HepG2 (cell line): ENCODE measurements at regions not wholly inside any gene's neighbourhood (a gene's known extent, or its start where the extent isn't known, plus 50 kb on each side); places are given as distances from the start of the nearest gene placed in this dataset.

Source experiments
- ATAC-seq: fragments of 200-7000 bp; cut with Tn5 transposase; 3 replicates; pipeline ENCODE4 v1.9.1; 2020; ENCODE audit warnings: mild to moderate bottlenecking, moderate library complexity
- BruUV-seq: library from RNA; stranded (reverse); fragments of 400-500 nt; replicated peaks from 2 replicates; lab custom pipeline; 2021; lab: Mats Ljungman, UMichigan
- CTCF ChIA-PET: fragments of 300-600 bp; formaldehyde crosslinking; extraction: SDS; loops from one replicate; lab custom pipeline; 2021; ENCODE audit warnings: low total read pairs, inconsistent platforms, low intra/inter-chr PET ratio; lab: Yijun Ruan, JAX
- POLR2A ChIA-PET: fragments of 350-600 bp; sonication (Branson Sonifier 250); formaldehyde crosslinking; loops from one replicate; lab custom pipeline; 2020; ENCODE audit warnings: antibody characterized with exemption, inconsistent platforms; lab: Yijun Ruan, JAX
- DNase-seq: peaks from one replicate; pipeline ENCODE4 v3.0.0-alpha.2; 2015; ENCODE audit warnings: low spot score
- FAIRE-seq: peaks from 3 replicates; lab custom pipeline; 2011; peaks lifted over from hg19 to GRCh38; lab: Jason Lieb, UNC
- H2AFZ ChIP-seq: one replicate; pipeline ENCODE4 v1.6.1; 2011; ENCODE audit warnings: low read length, inconsistent platforms
- H3K27ac ChIP-seq: fragments of 300-600 bp; 3 replicates; pipeline ENCODE4 v1.8.0; 2011; ENCODE audit warnings: mixed run types, mild to moderate bottlenecking, mixed read lengths, low read length, inconsistent platforms; ENCODE audit not compliant: insufficient read depth; ENCODE audit errors: extremely low read length
- H3K27me3 ChIP-seq, 2 experiments: fragments of 200-600 bp in 1 of 2; 2 replicates in 1 of 2; 3 replicates in 1 of 2; pipeline versions ENCODE4 v1.6.0 to v1.8.0; 2011; ENCODE audit warnings: low read length in 2 of 2, mild to moderate bottlenecking in 2 of 2, moderate library complexity in 2 of 2, inconsistent platforms in 1 of 2; ENCODE audit not compliant: insufficient read depth in 2 of 2, control insufficient read depth in 1 of 2
- H3K36me3 ChIP-seq, 2 experiments: fragments of 200-600 bp in 1 of 2; replicated peaks in 1 of 2; 2 replicates in 1 of 2; 3 replicates in 1 of 2; pipeline versions ENCODE4 v1.5.1 to v1.8.0; 2011; ENCODE audit warnings: low read length in 2 of 2, inconsistent platforms in 1 of 2; ENCODE audit not compliant: insufficient read depth in 2 of 2, control insufficient read depth in 1 of 2
- H3K4me1 ChIP-seq: 2 replicates; pipeline ENCODE4 v1.5.1; 2012; ENCODE audit warnings: low read length, inconsistent platforms; ENCODE audit not compliant: insufficient read depth
- H3K4me2 ChIP-seq: 2 replicates; pipeline ENCODE4 v1.6.0; 2011; ENCODE audit warnings: low read depth, low read length, inconsistent platforms
- H3K4me3 ChIP-seq, 3 experiments: fragments of 200-600 bp in 1 of 3; sonication (generic), shearing (Covaris generic) in 1 of 3; replicated peaks in 1 of 3; 2 replicates each; pipeline ENCODE4 v1.5.1; 2011 to 2016; ENCODE audit warnings: low read length in 3 of 3, inconsistent platforms in 2 of 3, low read depth in 2 of 3, mild to moderate bottlenecking in 2 of 3, control low read depth in 1 of 3, mixed read lengths in 1 of 3; ENCODE audit not compliant: insufficient read depth in 1 of 3
- H3K79me2 ChIP-seq: one replicate; pipeline ENCODE4 v1.6.1; 2011; ENCODE audit warnings: low read length, inconsistent platforms; ENCODE audit not compliant: insufficient read depth
- H3K9ac ChIP-seq: 2 replicates; pipeline ENCODE4 v1.6.0; 2011; ENCODE audit warnings: mild to moderate bottlenecking, low read depth, low read length, inconsistent platforms; ENCODE audit not compliant: insufficient read depth
- H3K9me3 ChIP-seq: 2 replicates; pipeline ENCODE4 v1.5.1; 2012; ENCODE audit warnings: mild to moderate bottlenecking, low read length
- H4K20me1 ChIP-seq: 2 replicates; pipeline ENCODE4 v1.6.0; 2011; ENCODE audit warnings: inconsistent platforms, mild to moderate bottlenecking, low read length, moderate library complexity; ENCODE audit not compliant: insufficient read depth
- CHD4 ChIP-seq: fragments of 200-600 bp; sonication (generic); IDR thresholded peaks from 2 replicates; pipeline ENCODE4 v1.7.0; 2017; ENCODE audit warnings: mild to moderate bottlenecking, low read length, borderline replicate concordance
- FOSL2 ChIP-seq: sonication (generic); formaldehyde crosslinking; IDR thresholded peaks from 2 replicates; pipeline ENCODE4 v1.4.0; 2020; ENCODE audit warnings: missing genetic modification reagents
- FOXO1 ChIP-seq: sonication (generic); formaldehyde crosslinking; IDR thresholded peaks from 2 replicates; pipeline ENCODE4 v1.4.0; 2020; ENCODE audit warnings: missing genetic modification reagents
- SMC3 ChIP-seq: IDR thresholded peaks from 2 replicates; pipeline ENCODE4 v1.6.1; 2011; ENCODE audit warnings: low read length, improper control_type of control experiment
- STAG1 ChIP-seq: sonication (generic); formaldehyde crosslinking; IDR thresholded peaks from 2 replicates; pipeline ENCODE4 v1.4.0; 2020; ENCODE audit warnings: missing genetic modification reagents
- ZFP36L1 ChIP-seq: sonication (generic); formaldehyde crosslinking; IDR thresholded peaks from 2 replicates; pipeline ENCODE4 v1.8.0; 2022; ENCODE audit warnings: mild to moderate bottlenecking, missing genetic modification reagents, moderate library complexity
- ZNF33A ChIP-seq: sonication (generic); formaldehyde crosslinking; IDR thresholded peaks from 2 replicates; pipeline ENCODE4 v1.5.1; 2020; ENCODE audit warnings: missing genetic modification reagents, mild to moderate bottlenecking, moderate library complexity, borderline replicate concordance
- ZNF354B ChIP-seq: sonication (generic); formaldehyde crosslinking; IDR thresholded peaks from 2 replicates; pipeline ENCODE4 v1.8.0; 2022; ENCODE audit warnings: mild to moderate bottlenecking, missing genetic modification reagents
- ZNF383 ChIP-seq: sonication (generic); formaldehyde crosslinking; IDR thresholded peaks from 2 replicates; pipeline ENCODE4 v1.4.0; 2020; ENCODE audit warnings: missing genetic modification reagents, mild to moderate bottlenecking, borderline replicate concordance
- ZNF607 ChIP-seq: sonication (generic); formaldehyde crosslinking; IDR thresholded peaks from 2 replicates; pipeline ENCODE4 v1.5.1; 2020; ENCODE audit warnings: missing genetic modification reagents, mild to moderate bottlenecking, borderline replicate concordance
- ZNF629 ChIP-seq: sonication (generic); formaldehyde crosslinking; conservative IDR thresholded peaks from 2 replicates; pipeline ENCODE4 v1.5.0; 2020; ENCODE audit warnings: missing genetic modification reagents
- ZNF670 ChIP-seq: sonication (generic); formaldehyde crosslinking; IDR thresholded peaks from 2 replicates; pipeline ENCODE4 v1.8.0; 2022; ENCODE audit warnings: mild to moderate bottlenecking, missing genetic modification reagents, borderline replicate concordance
- ZSCAN29 ChIP-seq: sonication (generic); formaldehyde crosslinking; conservative IDR thresholded peaks from 2 replicates; pipeline ENCODE4 v1.4.0; 2020; ENCODE audit warnings: mild to moderate bottlenecking, missing genetic modification reagents
- WGBS: methylation state at CpG from one replicate; pipeline ENCODE4 v1.1.6; 2017; ENCODE audit warnings: low lambda C conversion rate; 5-methylcytosine and 5-hydroxymethylcytosine counted together
- in situ Hi-C: cut with HindIII; loops from 2 replicates; pipeline ENCODE4 v1.10.0; 2017; ENCODE audit warnings: low pct_unique_long_range_greater_than_20kb; ENCODE audit not compliant: extremely low pct_ligation_motif_present
- intact Hi-C: fragments of 100-400 bp; cut with micrococcal nuclease; formaldehyde crosslinking; loops from one replicate; pipeline ENCODE4 v1.10.0; 2022; ENCODE audit not compliant: unreplicated experiment
- TF ChIP-seq, protein P1 (sequence below): IDR thresholded peaks from 2 replicates; pipeline ENCODE4 v1.6.1; 2016; ENCODE audit warnings: control low read depth
- TF ChIP-seq, protein P2 (sequence below): sonication (generic); formaldehyde crosslinking; IDR thresholded peaks from 2 replicates; pipeline ENCODE4 v1.5.0; 2020; ENCODE audit warnings: mild to moderate bottlenecking, missing genetic modification reagents, moderate library complexity

DNA sequence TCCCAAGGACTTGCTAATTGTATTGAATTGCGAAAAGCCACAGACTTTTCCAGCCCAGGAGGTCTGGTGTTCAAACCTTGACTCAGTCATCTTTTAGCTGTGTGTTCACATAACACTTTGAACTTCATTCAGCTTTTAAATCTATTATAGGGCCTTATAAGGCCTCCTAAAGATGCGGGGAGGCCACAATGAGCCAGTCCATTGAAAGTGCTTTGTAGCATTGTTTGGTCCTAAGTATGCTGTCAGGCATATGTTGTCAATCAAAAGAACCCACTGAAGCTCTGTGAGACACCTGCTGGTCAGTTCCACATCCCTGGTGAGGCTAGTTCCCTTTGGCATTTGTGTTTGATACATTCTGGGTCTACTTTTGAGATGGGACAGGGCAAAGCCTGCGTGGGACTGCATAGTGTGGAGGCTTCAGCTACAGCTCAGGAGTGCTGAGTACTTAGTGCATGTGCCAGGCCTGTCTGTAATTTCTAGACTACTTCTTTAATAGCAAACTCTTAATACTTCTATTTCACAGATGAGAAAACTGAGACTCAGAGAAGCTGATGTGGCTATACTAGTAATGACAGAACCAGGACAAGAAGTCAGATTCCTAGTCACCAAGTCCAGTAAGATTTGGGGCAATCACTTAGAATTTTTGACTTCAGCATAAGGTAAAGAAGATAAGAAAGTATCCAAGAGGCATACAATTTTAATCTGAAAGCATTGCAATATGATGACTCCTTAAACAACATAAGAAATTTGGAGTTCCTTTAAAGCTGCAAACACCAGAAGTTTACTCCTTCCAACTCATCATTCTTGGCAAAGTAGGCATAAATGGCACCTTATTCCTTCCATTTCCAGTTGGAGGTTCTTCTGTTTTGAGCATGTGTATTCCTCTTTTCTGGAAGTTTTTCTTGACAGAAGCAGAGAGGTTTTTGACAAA lies 213.0 kb downstream of the PDCD6IP start:
- peak overlapping the region in 2 of 3 experiments; percentile 20 to 39; a peak in 1 of 6 replicates for H3K4me3 ChIP-seq
- peaks cover 70% of the 10 kb centered on the region for H3K4me1 ChIP-seq
- FAIRE-seq (peak; percentile 81), DNase-seq (peak; percentile 65), ATAC-seq (peak; percentile 51)
- no peaks in the 10 kb centered on the region for H4K20me1 ChIP-seq
- H3K9me3 ChIP-seq, result no peaks in the 10 kb centered on the region
- no peaks in the 10 kb centered on the region for H3K36me3 ChIP-seq
- peak overlapping the region; percentile 76 for H3K4me2 ChIP-seq
- WGBS, result 61% methylated on average over 3 of the region's 3 CpGs
- H3K27me3 ChIP-seq, result no peaks in the 10 kb centered on the region
- H2AFZ ChIP-seq, result no peak overlapping the region
- intact Hi-C loops, result loop anchor here (1.0 kb wide), 2 partner anchors 10 to 56 kb away; no protein-coding TSS in a partner anchor
- TSS peak; percentile 90 for BruUV-seq
- POLR2A ChIA-PET, result interaction anchor here (1.0 to 1.1 kb wide), 2 partner anchors 11 to 31 kb away, joined by 5 to 12 read pairs; no protein-coding TSS in a partner anchor
- peak overlapping the region; percentile 45; the same call in 1 of the 2 replicates for H3K9ac ChIP-seq
- TF ChIP-seq ZNF629 (CRISPR knock-in tag), result peak; percentile 69
- TF ChIP-seq FOSL2 (CRISPR knock-in tag), result peak; percentile 30; the same call in 1 of the 2 replicates
- TF ChIP-seq ZNF607, result 0 out of 2 replicates have a peak, but pooled peaks have one; percentile 5
- TF ChIP-seq SMC3, result peak; percentile 9; the same call in 1 of the 2 replicates
- TF ChIP-seq ZNF383, result no peak
- TF ChIP-seq ZNF670 (CRISPR knock-in tag), result peak; percentile 27; the same call in 1 of the 2 replicates
- no peak for TF ChIP-seq ZSCAN29 (CRISPR knock-in tag)
- peak; percentile 72; the same call in 1 of the 2 replicates for TF ChIP-seq ZFP36L1 (CRISPR knock-in tag)
- TF ChIP-seq ZNF33A, result 0 out of 2 replicates have a peak, but pooled peaks have one; percentile 52
- 0 out of 2 replicates have a peak, but pooled peaks have one; percentile 43 for TF ChIP-seq ZNF354B (CRISPR knock-in tag)
- TF ChIP-seq, protein P1, sequence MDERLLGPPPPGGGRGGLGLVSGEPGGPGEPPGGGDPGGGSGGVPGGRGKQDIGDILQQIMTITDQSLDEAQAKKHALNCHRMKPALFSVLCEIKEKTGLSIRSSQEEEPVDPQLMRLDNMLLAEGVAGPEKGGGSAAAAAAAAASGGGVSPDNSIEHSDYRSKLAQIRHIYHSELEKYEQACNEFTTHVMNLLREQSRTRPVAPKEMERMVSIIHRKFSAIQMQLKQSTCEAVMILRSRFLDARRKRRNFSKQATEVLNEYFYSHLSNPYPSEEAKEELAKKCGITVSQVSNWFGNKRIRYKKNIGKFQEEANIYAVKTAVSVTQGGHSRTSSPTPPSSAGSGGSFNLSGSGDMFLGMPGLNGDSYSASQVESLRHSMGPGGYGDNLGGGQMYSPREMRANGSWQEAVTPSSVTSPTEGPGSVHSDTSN (CRISPR knock-in tag), result peak; percentile 60
- peak; percentile 37; the same call in 1 of the 2 replicates for TF ChIP-seq STAG1 (CRISPR knock-in tag)
- peak; percentile 67; the same call in 1 of the 2 replicates for TF ChIP-seq CHD4
- TF ChIP-seq, protein P2, sequence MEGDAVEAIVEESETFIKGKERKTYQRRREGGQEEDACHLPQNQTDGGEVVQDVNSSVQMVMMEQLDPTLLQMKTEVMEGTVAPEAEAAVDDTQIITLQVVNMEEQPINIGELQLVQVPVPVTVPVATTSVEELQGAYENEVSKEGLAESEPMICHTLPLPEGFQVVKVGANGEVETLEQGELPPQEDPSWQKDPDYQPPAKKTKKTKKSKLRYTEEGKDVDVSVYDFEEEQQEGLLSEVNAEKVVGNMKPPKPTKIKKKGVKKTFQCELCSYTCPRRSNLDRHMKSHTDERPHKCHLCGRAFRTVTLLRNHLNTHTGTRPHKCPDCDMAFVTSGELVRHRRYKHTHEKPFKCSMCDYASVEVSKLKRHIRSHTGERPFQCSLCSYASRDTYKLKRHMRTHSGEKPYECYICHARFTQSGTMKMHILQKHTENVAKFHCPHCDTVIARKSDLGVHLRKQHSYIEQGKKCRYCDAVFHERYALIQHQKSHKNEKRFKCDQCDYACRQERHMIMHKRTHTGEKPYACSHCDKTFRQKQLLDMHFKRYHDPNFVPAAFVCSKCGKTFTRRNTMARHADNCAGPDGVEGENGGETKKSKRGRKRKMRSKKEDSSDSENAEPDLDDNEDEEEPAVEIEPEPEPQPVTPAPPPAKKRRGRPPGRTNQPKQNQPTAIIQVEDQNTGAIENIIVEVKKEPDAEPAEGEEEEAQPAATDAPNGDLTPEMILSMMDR (CRISPR knock-in tag), result peak; percentile 48
- TF ChIP-seq FOXO1 (CRISPR knock-in tag), result no peak
- H3K27ac ChIP-seq, result peak overlapping the region; percentile 87
- in situ Hi-C loops, result no loop called here
- CTCF ChIA-PET, result interaction anchor here (1.5 to 1.8 kb wide), 2 partner anchors 31 to 128 kb away, joined by 4 read pairs; no protein-coding TSS in a partner anchor
- H3K79me2 ChIP-seq, result no peaks in the 10 kb centered on the region
